Esophagus squamous epithelium (tissue), 4 donors: ENCODE measurements at regions not wholly inside any gene's neighbourhood (a gene's known extent, or its start where the extent isn't known, plus 50 kb on each side); places are given as distances from the start of the nearest gene placed in this dataset.

Source experiments
- POLR2A ChIP-seq, 4 donors: fragments of 450-650 bp; IDR thresholded peaks; one replicate each; pipeline ENCODE4 v1.6.1; 2017; ENCODE audit warnings: antibody characterized with exemption in 4 of 4, mild to moderate bottlenecking in 4 of 4, moderate library complexity in 3 of 4
- TF ChIP-seq, protein P1 (sequence below), 6 experiments: fragments of 450-650 bp in 4 of 6; fragments of 200-600 bp in 2 of 6; sonication (generic) in 2 of 6; IDR thresholded peaks; one replicate each; pipeline ENCODE4 v1.5.1; 2016 to 2019; ENCODE audit warnings: antibody characterized with exemption in 6 of 6, mild to moderate bottlenecking in 4 of 6, moderate library complexity in 4 of 6

DNA sequence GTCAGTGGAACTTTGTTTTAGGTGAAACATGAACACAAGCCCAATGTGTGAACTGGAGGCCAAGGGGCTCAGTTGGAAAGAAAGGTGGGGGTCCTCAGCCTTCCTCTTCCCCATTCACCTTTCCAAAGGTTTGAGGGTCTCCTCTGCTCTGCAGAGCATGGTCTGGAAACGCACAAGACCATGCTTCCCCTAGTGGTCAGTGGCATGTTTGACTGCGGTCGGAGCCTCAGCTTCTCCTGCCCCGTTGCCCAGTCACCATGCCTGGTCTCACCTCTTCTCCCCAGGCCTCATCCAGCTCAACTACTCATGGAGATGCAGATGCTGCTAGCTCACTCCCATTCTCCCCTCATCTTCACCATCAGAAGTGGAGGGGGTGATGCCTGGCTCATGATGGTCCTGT is 340.3 kb downstream of the GADD45G start:
- TF ChIP-seq POLR2A (IDR thresholded peaks at IDR 0.05) = no peak
- TF ChIP-seq, protein P1, sequence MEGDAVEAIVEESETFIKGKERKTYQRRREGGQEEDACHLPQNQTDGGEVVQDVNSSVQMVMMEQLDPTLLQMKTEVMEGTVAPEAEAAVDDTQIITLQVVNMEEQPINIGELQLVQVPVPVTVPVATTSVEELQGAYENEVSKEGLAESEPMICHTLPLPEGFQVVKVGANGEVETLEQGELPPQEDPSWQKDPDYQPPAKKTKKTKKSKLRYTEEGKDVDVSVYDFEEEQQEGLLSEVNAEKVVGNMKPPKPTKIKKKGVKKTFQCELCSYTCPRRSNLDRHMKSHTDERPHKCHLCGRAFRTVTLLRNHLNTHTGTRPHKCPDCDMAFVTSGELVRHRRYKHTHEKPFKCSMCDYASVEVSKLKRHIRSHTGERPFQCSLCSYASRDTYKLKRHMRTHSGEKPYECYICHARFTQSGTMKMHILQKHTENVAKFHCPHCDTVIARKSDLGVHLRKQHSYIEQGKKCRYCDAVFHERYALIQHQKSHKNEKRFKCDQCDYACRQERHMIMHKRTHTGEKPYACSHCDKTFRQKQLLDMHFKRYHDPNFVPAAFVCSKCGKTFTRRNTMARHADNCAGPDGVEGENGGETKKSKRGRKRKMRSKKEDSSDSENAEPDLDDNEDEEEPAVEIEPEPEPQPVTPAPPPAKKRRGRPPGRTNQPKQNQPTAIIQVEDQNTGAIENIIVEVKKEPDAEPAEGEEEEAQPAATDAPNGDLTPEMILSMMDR (IDR thresholded peaks at IDR 0.05) = no peak
